ENCODE measurements at regions not wholly inside any gene's neighbourhood (a gene's known extent, or its start where the extent isn't known, plus 50 kb on each side); places are given as distances from the start of the nearest gene placed in this dataset.

DNA sequence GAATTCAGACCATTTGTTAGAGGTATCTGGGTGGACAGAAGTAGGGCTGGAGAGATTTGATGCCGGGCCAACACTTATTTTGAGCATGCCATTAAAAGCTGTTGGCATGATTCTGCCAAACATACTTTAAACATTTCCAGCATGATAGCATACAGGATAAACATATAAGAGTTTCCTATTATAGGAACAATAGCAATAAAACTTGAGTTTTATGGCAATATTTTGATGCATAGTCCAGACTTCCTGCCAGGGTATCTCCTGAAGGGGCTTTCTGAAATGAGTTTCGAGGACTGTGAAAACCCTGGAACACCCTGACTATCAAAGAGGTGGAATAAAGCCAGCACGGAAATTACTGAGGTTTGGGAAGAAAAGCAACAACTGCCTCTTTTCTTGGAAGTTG lies 1398.0 kb upstream of the NXPH2 start:
- Histone ChIP-seq H3K4me1 (no peaks in the 10 kb centered on the region), H3K4me3 (no peak overlapping the region), H3K36me3 (no peaks in the 10 kb centered on the region), H3K9me3 (no peaks in the 10 kb centered on the region), H3K27ac (no peak overlapping the region), H3K27me3 (no peaks in the 10 kb centered on the region)
- DNase-seq: no peak
- TF ChIP-seq, protein P1, sequence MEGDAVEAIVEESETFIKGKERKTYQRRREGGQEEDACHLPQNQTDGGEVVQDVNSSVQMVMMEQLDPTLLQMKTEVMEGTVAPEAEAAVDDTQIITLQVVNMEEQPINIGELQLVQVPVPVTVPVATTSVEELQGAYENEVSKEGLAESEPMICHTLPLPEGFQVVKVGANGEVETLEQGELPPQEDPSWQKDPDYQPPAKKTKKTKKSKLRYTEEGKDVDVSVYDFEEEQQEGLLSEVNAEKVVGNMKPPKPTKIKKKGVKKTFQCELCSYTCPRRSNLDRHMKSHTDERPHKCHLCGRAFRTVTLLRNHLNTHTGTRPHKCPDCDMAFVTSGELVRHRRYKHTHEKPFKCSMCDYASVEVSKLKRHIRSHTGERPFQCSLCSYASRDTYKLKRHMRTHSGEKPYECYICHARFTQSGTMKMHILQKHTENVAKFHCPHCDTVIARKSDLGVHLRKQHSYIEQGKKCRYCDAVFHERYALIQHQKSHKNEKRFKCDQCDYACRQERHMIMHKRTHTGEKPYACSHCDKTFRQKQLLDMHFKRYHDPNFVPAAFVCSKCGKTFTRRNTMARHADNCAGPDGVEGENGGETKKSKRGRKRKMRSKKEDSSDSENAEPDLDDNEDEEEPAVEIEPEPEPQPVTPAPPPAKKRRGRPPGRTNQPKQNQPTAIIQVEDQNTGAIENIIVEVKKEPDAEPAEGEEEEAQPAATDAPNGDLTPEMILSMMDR (IDR thresholded peaks at IDR 0.05): no peak
- TF ChIP-seq POLR2A (IDR thresholded peaks at IDR 0.05): no peak

DNA sequence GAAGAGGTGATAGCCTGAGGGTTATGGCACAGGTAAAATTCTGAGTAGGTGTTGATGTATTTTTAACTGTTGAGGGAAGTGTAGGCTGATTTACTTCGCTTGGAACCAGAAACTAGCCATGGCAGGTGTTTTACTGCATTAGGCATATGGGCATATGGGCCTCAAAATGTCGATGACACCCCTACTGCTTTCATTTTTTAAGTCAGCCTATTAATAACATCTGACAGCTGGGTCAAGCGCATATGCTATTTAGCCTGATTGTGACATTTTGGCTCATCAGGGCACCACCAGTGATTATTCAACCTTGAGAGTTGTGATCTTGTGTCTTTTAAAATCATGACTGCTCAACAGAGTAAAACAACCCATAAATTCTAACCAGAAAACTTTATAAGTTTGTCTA lies 1396.9 kb upstream of the NXPH2 start:
- DNase-seq: no peak
- no peaks in the 10 kb centered on the region for H3K36me3 ChIP-seq
- no peak overlapping the region for H3K27ac ChIP-seq
- no peak overlapping the region for H3K4me3 ChIP-seq
- no peak for TF ChIP-seq POLR2A (IDR thresholded peaks at IDR 0.05)
- TF ChIP-seq, protein P1 (IDR thresholded peaks at IDR 0.05): no peak
- no peaks in the 10 kb centered on the region for H3K9me3 ChIP-seq
- H3K27me3 ChIP-seq: no peaks in the 10 kb centered on the region
- no peaks in the 10 kb centered on the region for H3K4me1 ChIP-seq

DNA sequence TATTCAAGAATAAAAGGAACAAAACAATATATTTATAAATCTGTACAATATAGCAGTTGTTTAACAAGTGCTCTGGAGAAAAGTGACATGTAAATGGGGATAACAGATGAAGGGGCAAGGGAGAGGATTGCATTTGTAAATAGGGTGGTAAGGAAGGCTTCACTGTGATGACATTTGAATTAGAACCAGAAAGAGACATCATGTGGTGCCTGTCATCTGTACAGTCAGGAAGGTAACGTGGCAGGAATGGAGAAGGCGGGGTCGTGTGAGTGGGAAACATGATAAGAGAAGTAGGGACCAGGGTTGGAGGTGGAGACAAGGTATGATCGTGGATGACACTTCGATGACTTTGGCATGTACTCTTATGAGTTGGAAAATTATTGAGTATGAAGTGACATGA lies 1393.6 kb upstream of the NXPH2 start:
- TF ChIP-seq, protein P1 (IDR thresholded peaks at IDR 0.05): no peak
- TF ChIP-seq POLR2A (IDR thresholded peaks at IDR 0.05): no peak
- H3K27me3 ChIP-seq: no peaks in the 10 kb centered on the region
- no peaks in the 10 kb centered on the region for H3K9me3 ChIP-seq
- H3K4me3 ChIP-seq: no peak overlapping the region
- no peak overlapping the region for H3K27ac ChIP-seq
- no peak for DNase-seq
- no peaks in the 10 kb centered on the region for H3K36me3 ChIP-seq
- H3K4me1 ChIP-seq: no peaks in the 10 kb centered on the region

DNA sequence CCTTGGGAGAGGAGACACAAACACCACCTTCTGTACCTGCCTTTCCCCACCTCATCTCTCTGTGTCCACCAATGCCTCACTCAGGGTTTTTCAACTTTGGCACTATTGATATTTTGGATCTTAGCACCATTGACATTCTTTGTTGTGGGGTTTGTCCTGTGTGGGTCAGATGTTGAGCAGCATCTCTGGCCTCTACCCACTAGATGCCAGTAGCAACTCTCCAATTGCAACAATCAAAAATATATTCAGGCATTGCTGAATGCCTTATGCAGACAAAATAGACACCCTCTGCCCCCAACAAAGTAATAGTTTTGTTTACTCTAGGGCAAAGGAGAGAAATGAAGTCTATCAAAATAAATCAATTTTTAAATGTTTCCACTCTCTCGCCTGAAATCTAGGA lies 1384.3 kb upstream of the NXPH2 start:
- Histone ChIP-seq H3K9me3 (no peaks in the 10 kb centered on the region), H3K4me3 (no peak overlapping the region), H3K27ac (no peak overlapping the region), H3K36me3 (no peaks in the 10 kb centered on the region), H3K27me3 (no peaks in the 10 kb centered on the region), H3K4me1 (no peaks in the 10 kb centered on the region)
- DNase-seq: no peak
- TF ChIP-seq, protein P1 (IDR thresholded peaks at IDR 0.05): peak in 1 of 6 experiments; percentile 6
- TF ChIP-seq POLR2A (IDR thresholded peaks at IDR 0.05): no peak

DNA sequence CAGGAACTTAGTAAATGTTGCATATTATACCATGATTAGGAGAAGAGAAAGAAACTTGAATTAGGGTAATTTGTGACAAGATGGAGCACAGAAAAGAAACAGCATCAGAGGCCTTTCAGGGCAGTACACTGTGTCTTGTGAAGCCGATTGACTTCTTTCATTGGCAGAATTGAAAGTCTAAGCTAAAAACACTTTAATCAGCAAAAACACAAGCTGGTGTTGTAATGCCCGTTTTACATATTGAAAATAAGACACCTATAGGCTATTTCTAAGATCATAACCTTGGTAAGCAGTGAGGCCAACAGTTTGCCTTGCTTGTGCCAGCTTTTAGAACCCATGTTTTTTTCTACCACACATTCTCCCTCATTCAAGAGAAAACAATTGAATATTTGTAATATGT lies 1378.1 kb upstream of the NXPH2 start:
- Histone ChIP-seq H3K4me3 (no peak overlapping the region), H3K9me3 (no peaks in the 10 kb centered on the region), H3K4me1 (no peaks in the 10 kb centered on the region), H3K27me3 (no peaks in the 10 kb centered on the region), H3K27ac (no peak overlapping the region), H3K36me3 (no peaks in the 10 kb centered on the region)
- no peak for DNase-seq
- no peak for TF ChIP-seq POLR2A (IDR thresholded peaks at IDR 0.05)
- TF ChIP-seq, protein P1 (IDR thresholded peaks at IDR 0.05): no peak

DNA sequence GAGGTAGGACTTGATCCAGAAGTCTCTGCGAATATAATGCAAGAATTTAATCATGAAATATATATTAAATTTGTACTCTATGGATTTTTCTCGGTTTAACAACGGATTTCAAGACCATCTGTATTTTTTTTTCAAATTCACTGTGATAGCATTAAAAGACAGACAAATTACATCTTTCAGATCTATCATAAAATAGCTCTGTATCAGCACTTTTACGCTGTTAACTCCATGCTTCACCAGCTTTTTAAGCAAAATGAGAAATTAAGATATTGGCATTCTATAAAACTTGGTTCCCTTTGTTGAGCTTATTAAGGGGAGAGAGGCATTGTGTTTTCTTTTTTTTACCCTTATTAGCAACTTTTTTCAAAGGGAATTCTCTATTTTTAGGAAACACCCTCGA lies 1377.6 kb upstream of the NXPH2 start:
- TF ChIP-seq POLR2A (IDR thresholded peaks at IDR 0.05): no peak
- TF ChIP-seq, protein P1 (IDR thresholded peaks at IDR 0.05): no peak
- no peak overlapping the region for H3K27ac ChIP-seq
- H3K4me1 ChIP-seq: no peaks in the 10 kb centered on the region
- DNase-seq: no peak
- H3K36me3 ChIP-seq: no peaks in the 10 kb centered on the region
- H3K9me3 ChIP-seq: no peaks in the 10 kb centered on the region
- H3K27me3 ChIP-seq: no peaks in the 10 kb centered on the region
- H3K4me3 ChIP-seq: no peak overlapping the region
